ENCODE measurements at regions not wholly inside any gene's neighbourhood (a gene's known extent, or its start where the extent isn't known, plus 50 kb on each side); places are given as distances from the start of the nearest gene placed in this dataset.

- DNase-seq (no peak), ATAC-seq (no peak), FAIRE-seq (no peak)
- H3K9me3 ChIP-seq = no peaks in the 10 kb centered on the region
- intact Hi-C loops (cut with DNase I) = loop anchor here in 1 of 3 donors (10.0 kb wide), 1 partner anchor 144 kb away; no protein-coding TSS in a partner anchor
- no peaks in the 10 kb centered on the region for H3K27me3 ChIP-seq
- TF ChIP-seq CTCF (IDR thresholded peaks at IDR 0.05) = no peak
- no peak overlapping the region for H3K27ac ChIP-seq
- H3K36me3 ChIP-seq = no peaks in the 10 kb centered on the region
- H3K4me1 ChIP-seq = no peaks in the 10 kb centered on the region
- 61 to 65% methylated on average over 1 of the region's 1 CpG for WGBS, 2 donors
- no peak overlapping the region for H3K4me3 ChIP-seq
These were observed 222.1 kb upstream of the POU1F1 start for GRCh38 chr3:87498358-87499080.

DNA sequence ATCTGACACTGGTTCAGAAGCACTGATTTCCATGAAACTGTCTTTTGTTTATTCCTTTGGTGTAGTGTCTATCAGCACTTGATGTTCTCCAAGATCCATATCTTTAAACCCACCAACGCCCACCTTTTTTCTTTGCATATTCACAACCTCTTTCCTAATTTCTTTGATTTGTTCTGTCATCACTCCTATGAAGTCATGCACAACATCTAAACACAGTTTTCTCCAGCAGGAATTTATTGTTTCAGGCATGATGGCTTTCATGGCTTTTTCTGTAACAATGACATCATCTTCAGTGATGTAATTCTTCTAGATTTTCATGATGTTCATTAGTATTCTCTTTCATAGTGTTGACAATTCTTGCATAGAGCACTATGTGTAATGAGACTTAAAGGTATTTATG lies 219.6 kb upstream of the POU1F1 start:
- no peaks in the 10 kb centered on the region for H3K4me1 ChIP-seq
- ATAC-seq (no peak), FAIRE-seq (no peak), DNase-seq (no peak)
- H3K27me3 ChIP-seq = no peaks in the 10 kb centered on the region
- H3K27ac ChIP-seq = no peak overlapping the region
- no peak for TF ChIP-seq CTCF (IDR thresholded peaks at IDR 0.05)
- intact Hi-C loops (cut with DNase I) = loop anchor here in 1 of 3 donors (10.0 kb wide), 1 partner anchor 141 kb away; no protein-coding TSS in a partner anchor
- H3K36me3 ChIP-seq = no peaks in the 10 kb centered on the region
- H3K9me3 ChIP-seq = no peaks in the 10 kb centered on the region
- H3K4me3 ChIP-seq = no peak overlapping the region
- 44 to 59% methylated on average over 1 of the region's 1 CpG for whole genome bisulfite sequencing, 2 donors

- H3K4me3 ChIP-seq = no peak overlapping the region
- FAIRE-seq (no peak), DNase-seq (no peak), ATAC-seq (no peak)
- H3K27me3 ChIP-seq = no peaks in the 10 kb centered on the region
- H3K36me3 ChIP-seq = no peaks in the 10 kb centered on the region
- no peaks in the 10 kb centered on the region for H3K4me1 ChIP-seq
- 56% methylated on average over 1 of the region's 1 CpG; no CpG with 5 or more reads in 1 of the 2 donors for WGBS, 2 donors
- intact Hi-C loops (cut with DNase I) = loop anchor here in 1 of 3 donors (10.0 kb wide), 1 partner anchor 139 kb away; no protein-coding TSS in a partner anchor
- H3K27ac ChIP-seq = no peak overlapping the region
- H3K9me3 ChIP-seq = no peaks in the 10 kb centered on the region
- no peak for TF ChIP-seq CTCF (IDR thresholded peaks at IDR 0.05)
These were observed 217.9 kb upstream of the POU1F1 start for GRCh38 chr3:87494264-87494663.

DNA sequence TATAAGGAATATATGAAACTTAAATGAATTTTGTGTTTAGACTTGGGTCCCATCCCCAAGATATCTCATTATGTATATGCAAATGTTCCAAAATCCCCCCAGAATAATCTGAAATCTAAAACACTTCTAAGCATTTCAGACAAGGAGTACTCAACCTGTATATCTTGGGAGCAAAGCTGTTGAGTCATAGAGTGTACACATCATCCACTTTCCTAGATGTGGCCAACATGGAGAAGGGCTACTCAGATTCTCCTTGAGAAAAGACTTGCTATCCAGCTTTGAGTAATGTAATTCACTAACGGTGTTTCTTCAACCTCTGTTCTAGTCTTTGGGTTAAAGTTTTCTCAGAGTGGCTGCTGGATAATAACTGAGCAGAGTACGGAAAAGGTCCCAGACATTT lies 215.5 kb upstream of the POU1F1 start:
- TF ChIP-seq CTCF (IDR thresholded peaks at IDR 0.05) = no peak
- intact Hi-C loops (cut with DNase I) = loop anchor here in 1 of 3 donors (10.0 kb wide), 1 partner anchor 137 kb away; no protein-coding TSS in a partner anchor
- ATAC-seq = no peak
- FAIRE-seq = no peak
- Histone ChIP-seq H3K4me3 (no peak overlapping the region), H3K27ac (no peak overlapping the region), H3K36me3 (no peaks in the 10 kb centered on the region), H3K4me1 (no peaks in the 10 kb centered on the region), H3K27me3 (no peaks in the 10 kb centered on the region), H3K9me3 (no peaks in the 10 kb centered on the region)
- DNase-seq = no peak
- WGBS, 2 donors = 87 to 94% methylated on average over 2 of the region's 2 CpGs

DNA sequence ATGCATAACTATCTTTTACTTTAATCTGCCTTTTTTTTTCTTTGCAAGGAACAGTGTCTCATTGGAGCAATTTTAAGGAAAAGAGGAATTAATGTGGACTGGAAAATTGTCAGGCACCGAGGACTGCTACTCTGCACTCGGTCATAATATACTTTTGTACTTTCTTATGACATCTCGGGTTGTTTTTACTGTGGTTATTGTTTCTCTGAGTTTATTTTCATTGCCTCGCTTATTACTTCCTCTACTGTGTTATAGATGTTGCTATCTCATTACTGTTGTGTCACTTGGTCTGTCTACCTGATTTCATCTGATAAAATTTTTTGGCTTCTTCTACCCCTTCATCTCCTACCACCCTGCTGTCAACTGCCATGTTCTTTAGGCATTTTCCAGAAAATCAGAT lies 213.5 kb upstream of the POU1F1 start:
- FAIRE-seq (no peak), DNase-seq (no peak), ATAC-seq (no peak)
- Histone ChIP-seq H3K27ac (no peak overlapping the region), H3K9me3 (no peaks in the 10 kb centered on the region), H3K4me3 (no peak overlapping the region), H3K36me3 (no peaks in the 10 kb centered on the region), H3K27me3 (no peaks in the 10 kb centered on the region), H3K4me1 (no peaks in the 10 kb centered on the region)
- WGBS, 2 donors = 62 to 80% methylated on average over 4 of the region's 4 CpGs
- TF ChIP-seq CTCF (IDR thresholded peaks at IDR 0.05) = no peak
- intact Hi-C loops (cut with DNase I) = loop anchor here in 1 of 3 donors (10.0 kb wide), 1 partner anchor 135 kb away; no protein-coding TSS in a partner anchor

Data from pancreas (tissue), 10 donors.